Smooth muscle cell (in vitro differentiated cells): ENCODE measurements at regions not wholly inside any gene's neighbourhood (a gene's known extent, or its start where the extent isn't known, plus 50 kb on each side); places are given as distances from the start of the nearest gene placed in this dataset.

Experiments used
- DNase-seq: peaks from one replicate; lab custom pipeline; 2025; ENCODE audit not compliant: unreplicated experiment; lab: John Stamatoyannopoulos, UW
- H2AFZ ChIP-seq: fragments of 200-600 bp; sonication (generic); 2 replicates; pipeline ENCODE4 v1.6.0; 2016; ENCODE audit warnings: antibody characterized with exemption, low read depth, mild to moderate bottlenecking
- H3F3A ChIP-seq: fragments of 200-600 bp; sonication (generic); 2 replicates; pipeline ENCODE4 v1.6.0; 2017; ENCODE audit warnings: antibody characterized with exemption, low read depth
- H3K27ac ChIP-seq: fragments of 200-600 bp; sonication (generic); 2 replicates; pipeline ENCODE4 v1.5.1; 2016; ENCODE audit warnings: low read depth, mild to moderate bottlenecking
- H3K27me3 ChIP-seq: fragments of 200-600 bp; sonication (generic); 2 replicates; pipeline ENCODE4 v1.6.1; 2016; ENCODE audit warnings: low read depth, mild to moderate bottlenecking
- H3K36me3 ChIP-seq: fragments of 200-600 bp; sonication (generic); 2 replicates; pipeline ENCODE4 v1.5.1; 2016; ENCODE audit warnings: low read depth
- H3K4me1 ChIP-seq: fragments of 200-600 bp; sonication (generic); 2 replicates; pipeline ENCODE4 v1.5.1; 2016; ENCODE audit warnings: low read depth
- H3K4me2 ChIP-seq: fragments of 200-600 bp; sonication (generic); 2 replicates; pipeline ENCODE4 v1.6.0; 2016; ENCODE audit warnings: mild to moderate bottlenecking
- H3K4me3 ChIP-seq: fragments of 200-600 bp; sonication (generic); 2 replicates; pipeline ENCODE4 v1.5.1; 2016; ENCODE audit warnings: mild to moderate bottlenecking
- H3K79me2 ChIP-seq: fragments of 200-600 bp; sonication (generic); 2 replicates; pipeline ENCODE4 v1.6.0; 2016; ENCODE audit warnings: low read depth, mild to moderate bottlenecking
- H3K9ac ChIP-seq: fragments of 200-600 bp; sonication (generic); 2 replicates; pipeline ENCODE4 v1.6.0; 2016; ENCODE audit warnings: low read depth
- H3K9me3 ChIP-seq: fragments of 200-600 bp; sonication (generic); replicated peaks from 2 replicates; pipeline ENCODE4 v1.5.1; 2016; ENCODE audit warnings: low read depth
- H4K20me1 ChIP-seq: fragments of 200-600 bp; sonication (generic); 2 replicates; pipeline ENCODE4 v1.6.0; 2016; ENCODE audit warnings: low read depth
- WGBS: methylation state at CpG from one replicate; pipeline ENCODE4 v1.1.7; 2016; ENCODE audit warnings: low lambda C conversion rate; 5-methylcytosine and 5-hydroxymethylcytosine counted together
- TF ChIP-seq, protein P1 (sequence below): fragments of 200-600 bp; sonication (generic); IDR thresholded peaks from 2 replicates; pipeline ENCODE4 v1.5.1; 2017; ENCODE audit warnings: borderline replicate concordance, mild to moderate bottlenecking, antibody characterized with exemption; ENCODE audit not compliant: insufficient read depth, poor library complexity, severe bottlenecking

DNA sequence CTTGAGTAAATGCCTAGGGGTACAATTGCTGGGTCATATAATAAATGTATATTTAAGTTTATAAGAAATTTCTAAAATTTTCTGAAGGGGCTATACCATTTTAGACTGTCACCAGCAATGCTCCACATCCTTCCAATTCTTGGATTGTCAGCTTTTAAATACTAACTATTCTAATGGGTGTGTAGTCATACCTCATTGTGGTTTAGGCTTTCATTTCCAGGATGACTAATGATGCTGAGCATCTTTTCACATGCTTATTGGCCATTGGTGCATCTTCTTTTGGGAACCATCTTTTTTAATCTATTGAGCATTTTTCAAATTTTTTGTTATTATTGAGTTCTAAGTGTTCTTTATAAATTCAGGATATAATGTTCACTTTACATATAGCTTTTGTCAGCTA lies 52.5 kb upstream of the CORO2B start:
- H3F3A ChIP-seq: no peaks in the 10 kb centered on the region
- no peaks in the 10 kb centered on the region for H3K9me3 ChIP-seq
- no peak for DNase-seq
- H4K20me1 ChIP-seq: no peaks in the 10 kb centered on the region
- H3K27me3 ChIP-seq: no peaks in the 10 kb centered on the region
- no peak overlapping the region for H3K4me2 ChIP-seq
- TF ChIP-seq, protein P1, sequence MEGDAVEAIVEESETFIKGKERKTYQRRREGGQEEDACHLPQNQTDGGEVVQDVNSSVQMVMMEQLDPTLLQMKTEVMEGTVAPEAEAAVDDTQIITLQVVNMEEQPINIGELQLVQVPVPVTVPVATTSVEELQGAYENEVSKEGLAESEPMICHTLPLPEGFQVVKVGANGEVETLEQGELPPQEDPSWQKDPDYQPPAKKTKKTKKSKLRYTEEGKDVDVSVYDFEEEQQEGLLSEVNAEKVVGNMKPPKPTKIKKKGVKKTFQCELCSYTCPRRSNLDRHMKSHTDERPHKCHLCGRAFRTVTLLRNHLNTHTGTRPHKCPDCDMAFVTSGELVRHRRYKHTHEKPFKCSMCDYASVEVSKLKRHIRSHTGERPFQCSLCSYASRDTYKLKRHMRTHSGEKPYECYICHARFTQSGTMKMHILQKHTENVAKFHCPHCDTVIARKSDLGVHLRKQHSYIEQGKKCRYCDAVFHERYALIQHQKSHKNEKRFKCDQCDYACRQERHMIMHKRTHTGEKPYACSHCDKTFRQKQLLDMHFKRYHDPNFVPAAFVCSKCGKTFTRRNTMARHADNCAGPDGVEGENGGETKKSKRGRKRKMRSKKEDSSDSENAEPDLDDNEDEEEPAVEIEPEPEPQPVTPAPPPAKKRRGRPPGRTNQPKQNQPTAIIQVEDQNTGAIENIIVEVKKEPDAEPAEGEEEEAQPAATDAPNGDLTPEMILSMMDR: no peak
- H3K4me1 ChIP-seq: no peaks in the 10 kb centered on the region
- no peak overlapping the region for H3K4me3 ChIP-seq
- H3K36me3 ChIP-seq: no peaks in the 10 kb centered on the region
- H3K27ac ChIP-seq: no peak overlapping the region
- H3K9ac ChIP-seq: no peak overlapping the region
- no peak overlapping the region for H2AFZ ChIP-seq
- no peaks in the 10 kb centered on the region for H3K79me2 ChIP-seq

GRCh38 chr15:68526784-68527183 lies 52.0 kb upstream of the CORO2B start:
- Histone ChIP-seq H3K9ac (no peak overlapping the region), H3K79me2 (no peaks in the 10 kb centered on the region), H3K4me3 (no peak overlapping the region), H3K4me1 (no peaks in the 10 kb centered on the region), H4K20me1 (no peaks in the 10 kb centered on the region), H3K9me3 (no peaks in the 10 kb centered on the region), H3K27ac (no peak overlapping the region), H3F3A (no peaks in the 10 kb centered on the region), H3K27me3 (no peaks in the 10 kb centered on the region), H3K4me2 (no peak overlapping the region), H2AFZ (no peak overlapping the region), H3K36me3 (no peaks in the 10 kb centered on the region)
- WGBS: 86% methylated on average over 2 of the region's 2 CpGs
- no peak for DNase-seq
- TF ChIP-seq, protein P1: no peak

GRCh38 chr15:68528626-68529290 lies 50.0 kb upstream of the CORO2B start:
- DNase-seq: no peak
- Histone ChIP-seq H3K4me2 (no peak overlapping the region), H3K4me1 (no peaks in the 10 kb centered on the region), H3K27ac (no peak overlapping the region), H4K20me1 (no peaks in the 10 kb centered on the region), H3K9ac (no peak overlapping the region), H3K9me3 (no peaks in the 10 kb centered on the region), H2AFZ (no peak overlapping the region), H3K4me3 (no peak overlapping the region), H3K27me3 (no peaks in the 10 kb centered on the region), H3F3A (no peaks in the 10 kb centered on the region), H3K36me3 (no peaks in the 10 kb centered on the region), H3K79me2 (no peaks in the 10 kb centered on the region)
- TF ChIP-seq, protein P1: no peak
- 74% methylated on average over 6 of the region's 6 CpGs for WGBS
